ENCODE measurements at regions not wholly inside any gene's neighbourhood (a gene's known extent, or its start where the extent isn't known, plus 50 kb on each side); places are given as distances from the start of the nearest gene placed in this dataset.

GRCh38 chr14:97888331-97888730 is 1091.1 kb downstream of the VRK1 start:
- Histone ChIP-seq H3K4me1 (ENCODE audit: insufficient read depth, low read length) (peaks cover 10% of the 10 kb centered on the region; the same call in 1 of the 2 replicates), H3K27ac (ENCODE audit: low read length) (no peak overlapping the region), H3K9me3 (ENCODE audit: insufficient read depth, low read depth, low read length) (no peaks in the 10 kb centered on the region), H3K9ac (ENCODE audit: low read depth, low read length) (no peak overlapping the region), H3K36me3 (ENCODE audit: insufficient read depth, low read depth, low read length) (no peaks in the 10 kb centered on the region), H3K4me3 (ENCODE audit: low read length) (no peak overlapping the region), H3K27me3 (ENCODE audit: insufficient read depth, low read length) (no peaks in the 10 kb centered on the region)

- H3K9ac ChIP-seq (ENCODE audit: low read depth, low read length): no peak overlapping the region
- no peaks in the 10 kb centered on the region for H3K36me3 ChIP-seq (ENCODE audit: insufficient read depth, low read depth, low read length)
- H3K27me3 ChIP-seq (ENCODE audit: insufficient read depth, low read length): no peaks in the 10 kb centered on the region
- peaks cover 10% of the 10 kb centered on the region; the same call in 1 of the 2 replicates for H3K4me1 ChIP-seq (ENCODE audit: insufficient read depth, low read length)
- H3K27ac ChIP-seq (ENCODE audit: low read length): no peak overlapping the region
- no peak overlapping the region for H3K4me3 ChIP-seq (ENCODE audit: low read length)
- H3K9me3 ChIP-seq (ENCODE audit: insufficient read depth, low read depth, low read length): no peaks in the 10 kb centered on the region
Observed at GRCh38 chr14:97891515-97891914, 1094.3 kb downstream of the VRK1 start.

- no peak overlapping the region for H3K9ac ChIP-seq (ENCODE audit: low read depth, low read length)
- H3K27ac ChIP-seq (ENCODE audit: low read length): no peak overlapping the region
Observed at GRCh38 chr14:97894552-97894951, 1097.4 kb downstream of the VRK1 start.

GRCh38 chr14:97900196-97900854 is 1103.1 kb downstream of the VRK1 start:
- Histone ChIP-seq H3K27me3 (ENCODE audit: insufficient read depth, low read length) (no peaks in the 10 kb centered on the region), H3K4me1 (ENCODE audit: insufficient read depth, low read length) (no peaks in the 10 kb centered on the region), H3K9me3 (ENCODE audit: insufficient read depth, low read depth, low read length) (no peaks in the 10 kb centered on the region), H3K9ac (ENCODE audit: low read depth, low read length) (no peak overlapping the region), H3K4me3 (ENCODE audit: low read length) (no peak overlapping the region), H3K27ac (ENCODE audit: low read length) (no peak overlapping the region), H3K36me3 (ENCODE audit: insufficient read depth, low read depth, low read length) (no peaks in the 10 kb centered on the region)

More at GRCh38 chr14:97894552-97894951, 1097.4 kb downstream of the VRK1 start:
- H3K27me3 ChIP-seq (ENCODE audit: insufficient read depth, low read length): no peaks in the 10 kb centered on the region
- no peaks in the 10 kb centered on the region for H3K36me3 ChIP-seq (ENCODE audit: insufficient read depth, low read depth, low read length)
- H3K4me1 ChIP-seq (ENCODE audit: insufficient read depth, low read length): peaks cover 10% of the 10 kb centered on the region; the same call in 1 of the 2 replicates
- H3K9me3 ChIP-seq (ENCODE audit: insufficient read depth, low read depth, low read length): no peaks in the 10 kb centered on the region
- H3K4me3 ChIP-seq (ENCODE audit: low read length): no peak overlapping the region

DNA sequence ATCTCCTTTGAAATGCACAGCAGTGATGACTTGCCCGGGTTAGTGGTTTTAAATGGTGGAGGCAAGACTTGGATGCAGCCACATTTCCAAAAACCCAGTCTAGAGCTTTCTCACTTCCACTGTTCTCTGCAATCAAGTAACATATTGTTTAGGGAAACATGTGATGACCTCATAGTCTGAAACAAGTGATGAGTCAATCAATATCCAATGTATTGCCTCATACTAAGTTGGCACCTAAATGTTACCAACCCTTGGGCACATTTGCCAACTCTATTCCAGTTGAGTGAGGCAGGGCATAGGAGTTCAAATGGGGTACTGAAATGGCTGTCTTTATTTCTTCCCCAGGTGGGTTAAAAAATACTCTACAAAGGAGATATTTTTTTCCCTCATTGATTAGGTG is 1105.4 kb downstream of the VRK1 start:
- no peaks in the 10 kb centered on the region for H3K9me3 ChIP-seq (ENCODE audit: insufficient read depth, low read depth, low read length)
- no peaks in the 10 kb centered on the region for H3K4me1 ChIP-seq (ENCODE audit: insufficient read depth, low read length)
- no peak overlapping the region for H3K4me3 ChIP-seq (ENCODE audit: low read length)
- no peaks in the 10 kb centered on the region for H3K36me3 ChIP-seq (ENCODE audit: insufficient read depth, low read depth, low read length)
- H3K9ac ChIP-seq (ENCODE audit: low read depth, low read length): no peak overlapping the region
- no peaks in the 10 kb centered on the region for H3K27me3 ChIP-seq (ENCODE audit: insufficient read depth, low read length)
- no peak overlapping the region for H3K27ac ChIP-seq (ENCODE audit: low read length)

- no peak overlapping the region for H3K27ac ChIP-seq (ENCODE audit: low read length)
- H3K4me3 ChIP-seq (ENCODE audit: low read length): no peak overlapping the region
- H3K27me3 ChIP-seq (ENCODE audit: insufficient read depth, low read length): no peaks in the 10 kb centered on the region
- H3K36me3 ChIP-seq (ENCODE audit: insufficient read depth, low read depth, low read length): no peaks in the 10 kb centered on the region
- no peaks in the 10 kb centered on the region for H3K9me3 ChIP-seq (ENCODE audit: insufficient read depth, low read depth, low read length)
- H3K9ac ChIP-seq (ENCODE audit: low read depth, low read length): no peak overlapping the region
- no peaks in the 10 kb centered on the region for H3K4me1 ChIP-seq (ENCODE audit: insufficient read depth, low read length)
Observed at GRCh38 chr14:97903821-97904220, 1106.6 kb downstream of the VRK1 start.

DNA sequence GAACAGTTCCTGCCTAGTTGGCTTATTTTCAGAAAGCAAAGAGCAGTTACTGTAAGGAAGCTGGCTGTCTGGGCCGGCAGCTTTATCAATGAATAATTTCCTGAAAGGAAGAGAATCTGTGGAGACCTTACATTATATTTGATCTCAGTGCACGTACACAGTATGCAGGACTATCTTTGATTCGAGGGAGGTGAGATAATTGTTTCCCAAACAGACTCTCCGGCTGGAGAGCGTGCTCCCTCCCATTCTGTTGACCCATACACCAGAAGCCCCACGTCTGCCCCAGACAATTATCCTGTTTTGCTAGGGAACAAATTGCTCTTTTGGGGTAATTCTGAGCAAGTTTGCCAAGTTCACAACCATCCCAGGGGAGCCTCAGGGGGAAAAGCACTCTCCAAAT is 1115.0 kb downstream of the VRK1 start:
- H3K9ac ChIP-seq (ENCODE audit: low read depth, low read length): no peak overlapping the region
- no peaks in the 10 kb centered on the region for H3K4me1 ChIP-seq (ENCODE audit: insufficient read depth, low read length)
- H3K27ac ChIP-seq (ENCODE audit: low read length): no peak overlapping the region
- no peaks in the 10 kb centered on the region for H3K9me3 ChIP-seq (ENCODE audit: insufficient read depth, low read depth, low read length)
- no peaks in the 10 kb centered on the region for H3K36me3 ChIP-seq (ENCODE audit: insufficient read depth, low read depth, low read length)
- H3K4me3 ChIP-seq (ENCODE audit: low read length): no peak overlapping the region
- no peaks in the 10 kb centered on the region for H3K27me3 ChIP-seq (ENCODE audit: insufficient read depth, low read length)

DNA sequence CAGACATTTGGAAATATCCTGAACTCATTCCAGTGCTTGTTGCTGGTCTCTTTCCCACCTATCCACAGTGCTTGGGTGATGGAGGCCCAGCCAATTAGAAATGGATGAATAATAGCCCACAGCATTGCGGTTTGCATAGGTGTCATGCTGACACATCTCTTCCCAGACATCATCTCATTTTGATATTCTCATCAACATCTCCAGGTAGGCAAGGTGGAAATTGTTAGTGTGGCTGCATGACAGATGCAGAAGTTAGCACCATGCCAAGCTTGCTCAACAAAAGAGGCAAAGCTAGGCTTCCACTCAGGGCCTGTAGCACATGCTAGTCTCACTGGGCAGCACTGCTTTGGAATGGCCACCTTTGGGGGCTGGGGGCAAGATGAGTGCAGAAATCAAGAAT is 1118.9 kb downstream of the VRK1 start:
- Histone ChIP-seq H3K36me3 (ENCODE audit: insufficient read depth, low read depth, low read length) (no peaks in the 10 kb centered on the region), H3K9me3 (ENCODE audit: insufficient read depth, low read depth, low read length) (no peaks in the 10 kb centered on the region), H3K27me3 (ENCODE audit: insufficient read depth, low read length) (no peaks in the 10 kb centered on the region), H3K4me3 (ENCODE audit: low read length) (no peak overlapping the region), H3K27ac (ENCODE audit: low read length) (no peak overlapping the region), H3K4me1 (ENCODE audit: insufficient read depth, low read length) (no peaks in the 10 kb centered on the region), H3K9ac (ENCODE audit: low read depth, low read length) (no peak overlapping the region)

DNA sequence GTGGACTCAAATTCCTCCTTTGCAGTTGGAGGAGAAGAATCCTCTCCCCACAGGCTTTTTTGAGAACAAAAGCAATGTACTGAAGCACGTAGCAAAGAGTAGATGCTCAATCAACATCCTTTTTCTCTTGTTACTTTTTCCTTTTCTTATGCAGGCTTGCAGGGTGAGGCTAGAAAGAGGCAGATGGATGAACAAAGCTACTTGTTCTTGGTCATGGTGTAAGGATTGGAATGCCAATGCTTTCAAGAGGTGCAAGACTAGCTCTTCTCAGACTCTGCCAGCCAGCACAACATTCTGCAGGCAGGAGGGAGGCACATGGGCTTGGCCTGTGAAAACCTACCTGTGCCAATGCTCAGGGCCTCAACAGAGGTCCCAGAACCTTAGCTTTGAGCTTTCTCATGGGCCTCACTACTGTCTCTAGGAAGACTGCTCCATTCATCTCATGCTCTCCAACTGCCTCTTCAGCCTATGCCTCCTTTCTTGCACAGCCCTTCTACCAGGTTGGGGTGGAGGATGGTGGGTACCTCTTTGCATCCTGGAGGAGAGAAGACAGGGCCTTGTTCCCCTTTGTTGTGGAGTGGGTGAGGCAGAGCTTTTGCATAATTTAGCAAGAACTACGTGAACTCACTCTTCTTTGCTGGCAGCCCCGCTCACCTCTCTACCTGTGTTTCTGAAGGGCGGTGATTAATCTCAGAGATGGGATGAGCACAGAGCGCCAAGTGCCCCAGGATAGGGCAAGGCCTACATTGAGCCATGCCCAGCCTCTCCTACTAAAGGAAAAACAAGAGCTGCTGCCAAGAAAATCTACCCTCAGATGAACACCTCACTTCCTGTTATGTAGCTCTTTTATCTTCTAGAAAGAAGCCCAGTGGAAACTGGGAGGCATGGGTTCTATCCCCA is 1119.7 kb downstream of the VRK1 start:
- H3K27ac ChIP-seq (ENCODE audit: low read length): no peak overlapping the region
- no peaks in the 10 kb centered on the region for H3K9me3 ChIP-seq (ENCODE audit: insufficient read depth, low read depth, low read length)
- no peaks in the 10 kb centered on the region for H3K36me3 ChIP-seq (ENCODE audit: insufficient read depth, low read depth, low read length)
- no peaks in the 10 kb centered on the region for H3K4me1 ChIP-seq (ENCODE audit: insufficient read depth, low read length)
- H3K9ac ChIP-seq (ENCODE audit: low read depth, low read length): no peak overlapping the region
- H3K4me3 ChIP-seq (ENCODE audit: low read length): no peak overlapping the region
- no peaks in the 10 kb centered on the region for H3K27me3 ChIP-seq (ENCODE audit: insufficient read depth, low read length)

GRCh38 chr14:97920201-97920600 is 1123.0 kb downstream of the VRK1 start:
- no peaks in the 10 kb centered on the region for H3K9me3 ChIP-seq (ENCODE audit: insufficient read depth, low read depth, low read length)
- no peaks in the 10 kb centered on the region for H3K36me3 ChIP-seq (ENCODE audit: insufficient read depth, low read depth, low read length)
- H3K4me1 ChIP-seq (ENCODE audit: insufficient read depth, low read length): no peaks in the 10 kb centered on the region
- no peak overlapping the region for H3K4me3 ChIP-seq (ENCODE audit: low read length)
- H3K27ac ChIP-seq (ENCODE audit: low read length): no peak overlapping the region
- no peak overlapping the region for H3K9ac ChIP-seq (ENCODE audit: low read depth, low read length)
- no peaks in the 10 kb centered on the region for H3K27me3 ChIP-seq (ENCODE audit: insufficient read depth, low read length)

DNA sequence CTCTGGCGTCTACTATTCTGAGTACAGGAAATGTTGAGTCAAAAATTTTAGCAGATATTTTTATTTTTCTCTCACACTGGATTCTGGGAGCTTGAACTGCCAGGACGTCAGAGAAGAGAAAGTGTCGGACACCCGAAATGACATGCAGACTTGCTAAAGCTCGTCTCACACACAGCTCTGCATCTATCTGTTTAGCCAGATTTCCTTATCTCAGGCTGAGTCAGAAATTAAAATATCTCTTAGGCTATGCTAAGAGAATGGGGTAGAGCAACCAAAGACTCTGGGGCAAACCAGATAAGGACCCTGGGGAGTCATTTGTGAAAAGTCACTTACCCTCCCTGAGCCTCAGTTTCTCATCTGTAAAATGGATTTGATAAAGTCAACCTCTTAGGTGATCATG is 1124.1 kb downstream of the VRK1 start:
- no peaks in the 10 kb centered on the region for H3K4me1 ChIP-seq (ENCODE audit: insufficient read depth, low read length)
- no peak overlapping the region for H3K9ac ChIP-seq (ENCODE audit: low read depth, low read length)
- H3K4me3 ChIP-seq (ENCODE audit: low read length): no peak overlapping the region
- H3K9me3 ChIP-seq (ENCODE audit: insufficient read depth, low read depth, low read length): no peaks in the 10 kb centered on the region
- H3K36me3 ChIP-seq (ENCODE audit: insufficient read depth, low read depth, low read length): no peaks in the 10 kb centered on the region
- H3K27ac ChIP-seq (ENCODE audit: low read length): no peak overlapping the region
- H3K27me3 ChIP-seq (ENCODE audit: insufficient read depth, low read length): no peaks in the 10 kb centered on the region
